ENCODE measurements at regions not wholly inside any gene's neighbourhood (a gene's known extent, or its start where the extent isn't known, plus 50 kb on each side); places are given as distances from the start of the nearest gene placed in this dataset.

- TF ChIP-seq ETS1 (IDR thresholded peaks at IDR 0.05): no peak
- TF ChIP-seq JUNB (IDR thresholded peaks at IDR 0.05; ENCODE audit: unreplicated experiment): no peak
These were observed 278.2 kb downstream of the IKZF2 start (continued) for GRCh38 chr2:212873256-212873655.

- Histone ChIP-seq H3F3A (replicated peaks; ENCODE audit: low read depth) (no peaks in the 10 kb centered on the region), H3K27me3 (ENCODE audit: insufficient read depth) (no peaks in the 10 kb centered on the region), H3K9me2 (ENCODE audit: insufficient read depth) (peaks cover 5% of the 10 kb centered on the region; the same call in 1 of the 2 replicates), H3K79me2 (replicated peaks; ENCODE audit: insufficient read depth) (no peaks in the 10 kb centered on the region), H3K27ac (ENCODE audit: low read depth) (no peak overlapping the region), H2AFZ (no peak overlapping the region), H3K4me1 (ENCODE audit: insufficient read depth) (no peaks in the 10 kb centered on the region), H3K4me3 (no peak overlapping the region), H3K36me3 (ENCODE audit: insufficient read depth) (peaks cover 6% of the 10 kb centered on the region; the same call in 1 of the 2 replicates), H3K4me2 (no peak overlapping the region), H4K20me1 (replicated peaks; ENCODE audit: insufficient read depth) (no peaks in the 10 kb centered on the region)
- ATAC-seq (no peak), DNase-seq (ENCODE audit: low spot score) (no peak)
- peaks cover 13% of the 10 kb centered on the region for H3K36me3 Mint-ChIP-seq (ENCODE audit: low read depth)
- no peaks in the 10 kb centered on the region for H3K4me1 Mint-ChIP-seq
- no peak overlapping the region for H3K4me3 Mint-ChIP-seq
- H3K27ac Mint-ChIP-seq: no peak overlapping the region
- H3K9me3 Mint-ChIP-seq: peaks cover 24% of the 10 kb centered on the region
- H3K27me3 Mint-ChIP-seq (ENCODE audit: insufficient read depth, low read depth, poor library complexity): no peaks in the 10 kb centered on the region
- TF ChIP-seq ZNF114 (CRISPR knock-in tag; IDR thresholded peaks at IDR 0.05) (no peak), NANOG (IDR thresholded peaks at IDR 0.05; ENCODE audit: borderline replicate concordance) (no peak), ZNF462 (CRISPR knock-in tag; IDR thresholded peaks at IDR 0.05) (no peak), EZH2 (IDR thresholded peaks at IDR 0.05; ENCODE audit: low read depth, unreplicated experiment) (no peak), ETS1 (IDR thresholded peaks at IDR 0.05) (no peak), REST (IDR thresholded peaks at IDR 0.05; ENCODE audit: unreplicated experiment) (no peak), JUNB (IDR thresholded peaks at IDR 0.05; ENCODE audit: unreplicated experiment) (no peak)
These were observed 279.8 kb downstream of the IKZF2 start for GRCh38 chr2:212871597-212871996.

Data from GM23338 (cell line).